GM21619 (cell line): ENCODE measurements at regions not wholly inside any gene's neighbourhood (a gene's known extent, or its start where the extent isn't known, plus 50 kb on each side); places are given as distances from the start of the nearest gene placed in this dataset.
A peak's percentile ranks its signal among the peaks of the same experiment; 100 is the strongest.

Experiments
- ATAC-seq: cut with Tn5 transposase; IDR thresholded peaks from one replicate; pipeline ENCODE4 v1.9.1; 2021; ENCODE audit not compliant: unreplicated experiment

DNA sequence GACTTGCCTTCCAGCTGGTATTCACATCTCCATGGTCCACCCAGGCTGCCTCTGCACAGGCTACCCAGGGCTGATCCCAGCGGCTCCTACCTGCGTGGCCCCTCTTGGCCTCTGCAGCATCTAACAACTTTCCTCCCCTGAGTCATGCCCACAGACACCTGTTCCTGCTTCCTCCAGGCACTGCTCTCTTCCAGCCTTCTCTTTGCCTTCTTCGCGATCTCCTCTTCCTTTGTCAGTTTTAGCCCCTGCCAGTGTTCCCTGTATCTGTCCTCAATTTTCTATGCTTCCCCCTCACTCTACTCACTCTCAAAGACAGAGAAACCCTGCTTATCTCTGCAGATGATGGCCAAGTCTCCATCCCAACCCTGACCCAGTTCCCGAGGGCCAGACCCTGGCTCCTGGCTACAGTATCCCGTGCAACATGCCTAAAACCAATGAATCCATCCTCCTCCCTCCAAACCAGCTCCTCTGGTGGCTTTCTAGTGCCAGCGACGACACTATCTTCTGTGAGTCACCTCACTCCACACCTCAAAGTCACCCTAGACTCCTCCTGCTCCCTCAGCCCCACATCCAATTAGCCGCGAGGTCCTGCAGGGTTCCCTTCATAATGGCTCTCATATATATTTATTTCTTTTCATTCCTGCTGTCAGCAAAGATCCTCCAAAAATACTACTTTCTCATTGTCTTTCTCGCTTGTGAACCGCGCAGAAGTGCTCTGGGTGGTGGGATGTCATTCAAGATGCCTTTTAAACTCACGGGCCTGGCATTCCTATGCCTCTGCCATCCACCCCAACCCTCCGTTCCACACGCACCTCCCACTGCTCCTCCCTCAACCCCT is 259.2 kb downstream of the TOMM20 start:
- no peak for ATAC-seq

DNA sequence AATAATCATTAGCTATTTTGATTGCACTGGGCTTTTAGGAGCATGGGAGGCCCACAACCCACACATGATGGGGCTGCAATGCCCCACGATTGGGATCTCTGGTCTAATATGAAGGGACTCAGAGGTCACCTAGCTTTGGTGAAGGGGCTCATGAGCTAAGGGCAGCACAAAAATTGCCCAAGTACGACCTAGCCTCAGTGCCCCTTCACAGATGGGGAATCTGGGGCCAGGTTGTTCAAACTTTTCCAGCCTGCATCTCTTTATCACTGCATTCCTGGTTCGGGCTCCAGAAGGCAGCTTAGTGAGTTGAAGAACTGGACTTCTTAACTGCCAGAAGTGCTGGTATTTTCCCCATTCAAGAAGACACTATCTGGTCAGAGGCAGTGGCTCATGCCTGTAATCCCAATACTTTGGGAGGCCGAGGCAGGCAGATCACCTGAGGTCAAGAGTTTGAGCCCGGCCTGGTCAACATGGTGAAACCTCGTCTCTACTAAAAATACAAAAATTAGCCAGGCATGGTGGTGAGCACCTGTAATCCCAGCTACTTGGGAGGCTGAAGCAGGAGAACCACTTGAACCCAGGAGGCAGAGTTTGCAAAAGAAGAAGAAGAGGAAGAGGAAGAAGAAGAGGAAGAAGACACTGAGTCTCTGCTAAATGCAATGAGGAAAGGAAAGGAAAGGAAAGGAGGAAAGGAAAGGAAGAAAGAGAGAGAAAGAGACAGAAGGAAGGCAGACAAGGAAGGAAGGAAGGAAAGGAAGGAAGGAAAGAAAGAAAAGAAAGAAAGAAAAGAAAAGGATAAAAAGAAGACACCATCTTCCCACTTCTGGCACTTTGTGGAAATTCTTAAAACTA is 258.5 kb upstream of the IRF2BP2 start:
- no peak for ATAC-seq

DNA sequence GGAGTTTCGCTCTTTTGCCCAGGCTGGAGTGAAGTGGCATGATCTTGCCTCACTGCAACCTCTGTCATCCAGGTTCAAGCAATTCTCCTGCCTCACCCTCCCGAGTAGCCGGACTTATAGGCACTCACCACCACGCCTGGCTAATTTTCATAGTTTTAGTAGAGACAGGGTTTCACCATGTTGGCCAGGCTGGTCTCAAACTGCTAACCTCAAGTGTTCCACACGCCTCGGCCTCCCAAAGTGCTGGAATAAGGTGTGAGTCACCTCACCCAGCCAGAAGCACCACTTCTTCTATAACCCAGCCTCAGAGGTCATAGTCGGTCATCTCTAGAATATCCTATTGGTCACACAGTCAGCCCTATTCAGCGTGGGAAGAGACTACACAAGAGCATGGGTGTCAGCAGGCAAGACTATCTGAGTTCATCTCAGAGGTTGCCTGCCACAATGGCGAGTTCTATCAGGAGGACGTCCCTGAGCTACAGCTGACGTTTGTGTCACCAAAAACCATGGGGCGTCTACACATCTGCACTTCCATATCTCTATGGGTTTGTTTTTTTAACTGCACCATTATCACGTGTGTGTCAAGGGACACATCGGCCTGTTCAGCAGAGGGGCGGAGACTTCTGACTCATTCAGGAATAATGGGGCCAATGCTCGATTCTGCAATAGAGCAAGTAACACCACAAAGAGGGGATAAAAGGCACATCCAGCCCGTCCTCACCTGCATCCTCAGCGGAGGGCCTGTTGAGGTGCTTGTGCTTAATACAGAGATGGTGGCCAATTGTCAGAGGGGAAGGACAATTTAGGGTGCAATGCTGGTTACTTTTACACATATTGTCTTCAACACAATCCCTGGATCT is 256.3 kb upstream of the IRF2BP2 start:
- ATAC-seq = no peak

DNA sequence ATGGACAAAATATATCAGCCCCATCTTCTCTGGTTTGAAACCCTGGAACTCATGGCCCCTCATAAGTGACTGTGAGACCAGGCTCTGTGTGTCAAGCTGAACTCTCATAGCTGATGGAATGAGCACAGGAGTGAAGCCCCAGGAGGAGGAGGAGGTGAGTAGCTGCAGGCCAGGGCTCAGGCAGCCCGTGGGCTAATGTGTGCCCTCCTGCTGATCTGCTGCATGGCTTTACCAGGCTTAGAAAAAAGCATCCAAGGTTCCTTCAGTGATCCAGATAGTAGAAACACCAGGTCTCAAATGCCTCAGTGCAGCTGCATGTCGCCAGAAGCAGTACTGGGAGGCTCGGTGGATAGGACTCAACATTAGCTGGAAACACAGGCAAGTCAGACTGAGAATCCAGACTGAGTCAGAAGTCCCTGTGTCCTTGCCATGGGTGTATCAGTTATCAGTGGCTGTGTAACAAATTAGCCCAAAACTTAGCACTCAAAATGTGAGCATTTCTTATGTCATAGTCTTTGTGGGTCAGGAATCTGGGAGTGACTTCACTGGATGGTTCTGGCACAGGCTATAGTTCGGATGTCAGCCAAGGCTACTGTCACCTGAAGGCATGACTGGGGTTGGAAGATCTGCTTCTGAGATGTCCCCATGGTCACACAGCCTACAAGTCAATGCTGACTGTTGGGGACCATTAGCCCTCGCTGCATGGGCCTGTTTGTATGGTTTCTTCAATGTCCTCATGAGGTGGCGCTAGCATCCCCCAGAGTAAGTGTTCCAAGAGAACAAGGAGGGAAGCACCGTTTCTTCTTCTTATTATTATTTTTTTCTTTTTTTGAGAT is 255.4 kb upstream of the IRF2BP2 start:
- no peak for ATAC-seq

DNA sequence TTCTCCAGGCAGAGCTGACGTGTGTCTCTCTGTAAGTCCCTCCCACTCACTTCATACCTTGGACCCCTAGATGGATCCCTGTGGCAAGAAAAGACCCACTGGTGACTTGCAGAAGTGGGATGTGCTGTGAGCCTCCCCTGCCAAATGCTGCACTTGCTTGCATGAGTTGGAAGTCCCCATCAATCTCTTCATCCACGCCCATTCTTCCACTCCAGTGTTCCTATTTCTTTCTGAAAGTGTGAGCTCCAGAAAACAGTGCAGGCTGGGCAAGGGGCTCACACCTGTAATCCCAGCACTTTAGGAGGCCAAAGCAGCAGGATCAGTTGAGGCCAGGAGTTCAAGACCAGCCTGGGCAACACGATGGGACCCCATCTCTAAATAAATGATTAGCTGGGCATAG is 254.1 kb upstream of the IRF2BP2 start:
- ATAC-seq = no peak

DNA sequence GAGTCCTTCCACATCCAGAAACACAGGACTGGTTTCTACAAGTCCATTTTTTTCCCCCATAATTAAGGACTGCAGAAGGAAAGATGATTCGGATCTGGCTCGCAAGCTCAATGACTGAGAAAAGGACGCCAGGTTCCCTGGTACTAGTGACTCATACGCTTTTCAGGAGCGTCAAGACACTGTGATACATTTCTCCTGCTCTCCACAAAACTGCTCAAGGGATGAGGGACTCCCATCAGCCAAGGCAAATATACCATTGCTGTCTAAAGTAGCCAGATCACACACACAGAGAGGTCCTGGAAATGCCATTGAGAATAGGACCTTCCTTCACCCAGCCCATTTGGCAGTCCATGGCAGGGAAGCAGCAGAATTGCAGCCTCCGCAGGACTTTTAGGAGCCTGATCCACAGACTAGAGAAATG is 253.6 kb upstream of the IRF2BP2 start:
- no peak for ATAC-seq

DNA sequence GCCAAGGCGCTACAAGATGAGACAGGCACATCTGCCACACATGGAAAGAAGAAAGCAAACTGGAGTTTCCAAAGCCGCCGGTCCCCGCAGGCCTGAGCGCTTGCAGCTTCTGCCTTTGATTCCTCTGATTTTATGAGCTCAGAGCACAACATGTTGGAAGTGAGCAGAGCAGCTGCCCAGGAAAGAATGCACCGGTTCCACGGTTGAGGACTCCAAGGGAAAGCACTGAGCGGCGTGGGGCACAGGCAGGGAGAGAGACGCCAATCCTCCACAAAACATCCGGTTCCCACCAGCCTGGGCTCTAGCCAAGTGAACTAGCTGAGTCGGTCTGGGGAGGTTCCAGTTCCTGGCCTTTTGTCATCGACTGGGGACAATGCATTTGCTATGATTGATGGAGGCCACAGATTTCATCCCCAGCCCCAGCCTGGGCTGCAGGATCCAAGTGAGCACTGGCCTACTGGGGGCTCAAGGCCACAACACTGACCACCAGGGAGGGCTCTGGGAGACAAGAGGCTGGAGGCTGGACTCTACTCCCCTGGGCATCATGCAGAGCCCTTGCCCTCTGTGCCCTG is 253.1 kb upstream of the IRF2BP2 start:
- no peak for ATAC-seq

DNA sequence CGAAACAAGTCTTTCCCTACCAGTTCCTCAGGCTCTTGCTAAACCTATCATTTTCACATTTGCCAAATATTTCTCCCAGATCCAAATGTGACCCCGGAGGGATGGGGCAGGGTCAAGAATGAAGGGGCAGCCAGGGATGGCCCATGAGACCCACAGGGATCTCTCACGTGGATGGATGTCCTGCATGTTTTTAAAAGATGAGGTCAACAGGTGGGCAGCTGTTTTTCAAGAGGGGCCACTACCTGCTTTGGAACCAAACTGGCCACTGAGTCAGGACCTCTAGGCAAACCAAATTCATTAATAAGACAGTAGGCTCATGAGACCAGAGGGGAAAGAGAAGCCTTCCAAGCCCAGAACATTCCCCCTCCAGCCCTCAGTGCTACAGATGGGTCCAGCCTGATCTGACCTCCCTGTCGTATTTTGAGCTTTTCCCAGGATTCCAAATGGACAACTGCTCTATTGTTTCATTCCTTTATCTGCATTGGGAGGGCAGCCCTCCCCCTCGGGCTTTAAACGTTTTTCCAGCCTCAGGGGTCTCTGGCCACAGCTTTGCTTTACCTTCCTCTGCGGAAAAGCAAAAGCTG is 252.5 kb upstream of the IRF2BP2 start:
- no peak for ATAC-seq

DNA sequence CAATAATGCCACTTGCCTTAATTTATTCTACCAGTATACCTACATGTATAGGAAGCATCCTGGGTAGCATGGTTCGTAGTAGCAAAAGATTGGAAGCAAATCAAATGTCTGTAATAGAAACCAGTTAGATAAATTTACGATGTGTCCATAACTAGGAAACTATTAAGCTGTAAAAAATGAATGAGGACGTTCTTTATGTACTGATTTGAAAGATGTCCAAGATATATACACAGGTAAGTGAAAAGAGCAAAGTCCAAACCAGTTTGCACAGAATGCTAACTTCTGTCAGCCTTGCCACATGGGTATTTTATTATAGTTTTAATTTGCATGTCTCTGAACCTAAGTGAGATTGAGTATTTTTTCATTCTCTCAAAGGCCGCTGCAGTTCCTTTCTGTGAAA is 251.8 kb upstream of the IRF2BP2 start:
- no peak for ATAC-seq

DNA sequence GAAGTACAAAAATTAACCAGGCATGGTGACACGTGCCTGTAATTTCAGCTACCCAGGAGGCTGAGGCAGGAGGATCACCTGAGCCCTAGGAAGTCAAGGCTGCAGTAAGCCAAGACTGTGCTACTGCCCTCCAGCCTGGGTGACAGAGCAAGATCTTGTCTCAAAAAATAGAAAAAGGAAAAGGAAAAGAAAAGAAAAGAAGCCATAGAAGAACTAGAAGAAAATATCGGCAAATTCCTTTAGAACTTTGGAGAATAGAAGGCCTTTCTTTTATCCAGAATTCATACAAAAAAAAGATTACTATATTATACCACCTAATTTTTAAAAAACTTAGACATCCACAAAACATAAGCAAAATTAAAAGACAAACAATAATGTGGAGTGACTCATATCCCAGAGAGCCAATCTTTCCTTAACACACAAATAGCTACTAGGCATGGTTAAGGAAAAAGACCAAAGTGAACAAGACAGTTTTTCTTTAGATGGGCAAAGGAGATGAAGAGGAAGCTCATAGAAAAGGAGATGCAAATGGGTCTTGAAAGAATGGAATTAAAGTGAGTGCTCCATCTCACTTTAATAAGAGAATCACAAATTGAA is 251.1 kb upstream of the IRF2BP2 start:
- ATAC-seq = no peak

DNA sequence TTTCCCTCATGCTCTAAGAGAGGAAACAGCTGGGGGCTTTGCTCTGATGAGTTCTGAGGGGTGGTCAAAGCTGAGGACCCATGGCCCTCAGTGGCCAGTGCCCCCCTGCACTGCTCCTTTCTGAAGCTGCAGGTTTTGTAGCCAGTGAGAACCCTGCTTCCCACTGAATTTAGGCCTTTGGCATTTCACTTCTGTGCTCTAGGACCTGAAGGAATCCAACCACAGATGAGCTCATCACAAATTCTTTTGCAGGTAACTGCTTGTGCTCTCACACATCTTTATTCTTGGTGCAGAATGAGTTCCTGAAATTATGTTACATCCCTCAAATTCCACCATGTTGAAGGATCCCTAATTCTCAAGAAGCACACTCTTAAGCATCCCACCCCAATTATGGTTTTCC is 248.7 kb upstream of the IRF2BP2 start:
- ATAC-seq = no peak

DNA sequence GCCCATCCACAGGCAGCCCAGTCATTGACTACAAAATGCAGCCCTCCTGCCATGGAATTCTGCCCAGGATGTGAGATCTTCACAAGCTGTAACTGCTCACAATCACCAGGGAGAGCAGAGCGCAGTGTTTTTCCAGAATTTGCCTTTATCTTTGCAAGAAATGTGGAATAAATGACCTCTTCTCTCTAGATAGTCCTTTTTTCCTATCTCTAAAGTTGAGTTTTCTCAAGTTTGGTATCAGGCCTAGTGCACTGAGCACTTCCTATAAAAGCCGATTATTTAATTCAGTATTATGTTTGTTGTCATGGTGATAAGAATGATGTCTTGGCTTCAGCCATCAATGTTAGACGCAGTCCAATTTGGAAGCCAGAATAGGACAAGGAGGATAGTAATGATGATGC is 246.9 kb upstream of the IRF2BP2 start:
- no peak for ATAC-seq

DNA sequence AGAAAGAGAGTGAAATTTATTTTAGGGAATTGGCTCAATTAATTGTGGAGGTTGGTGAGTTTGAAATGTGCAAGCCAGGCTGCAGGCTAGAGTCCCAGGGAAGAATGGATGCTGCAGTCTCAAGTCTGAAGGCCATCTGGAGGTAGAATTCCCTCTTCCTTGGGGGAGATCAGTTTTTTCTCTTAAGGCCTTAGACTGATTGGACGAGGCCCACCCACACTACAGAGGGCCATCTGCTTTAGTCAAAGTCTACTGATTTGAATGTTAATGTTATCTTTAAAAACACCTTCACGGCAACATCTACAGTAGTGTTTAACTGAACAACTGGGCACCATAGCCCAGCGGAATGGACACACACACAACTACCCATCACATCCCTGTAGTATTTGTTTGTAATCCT is 245.9 kb upstream of the IRF2BP2 start:
- ATAC-seq = no peak

DNA sequence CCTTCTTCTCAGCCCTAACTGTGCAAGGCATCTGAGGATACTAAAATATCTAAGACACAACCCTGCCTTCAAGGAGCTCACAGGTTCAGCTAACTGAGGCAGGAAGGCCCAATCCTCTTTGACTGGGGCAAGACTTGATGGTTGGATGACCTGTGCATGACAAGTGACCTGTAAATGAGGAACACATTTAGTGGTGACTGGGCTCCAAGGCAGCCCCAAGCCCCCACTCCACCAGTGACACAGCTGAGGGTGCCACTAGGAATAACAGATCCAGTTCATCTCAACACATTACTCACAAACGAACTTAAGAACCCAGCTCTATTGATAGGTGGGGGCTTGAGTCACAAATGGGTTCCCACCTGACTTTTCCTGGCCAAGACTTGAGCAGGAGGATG is 244.7 kb upstream of the IRF2BP2 start:
- ATAC-seq = no peak

DNA sequence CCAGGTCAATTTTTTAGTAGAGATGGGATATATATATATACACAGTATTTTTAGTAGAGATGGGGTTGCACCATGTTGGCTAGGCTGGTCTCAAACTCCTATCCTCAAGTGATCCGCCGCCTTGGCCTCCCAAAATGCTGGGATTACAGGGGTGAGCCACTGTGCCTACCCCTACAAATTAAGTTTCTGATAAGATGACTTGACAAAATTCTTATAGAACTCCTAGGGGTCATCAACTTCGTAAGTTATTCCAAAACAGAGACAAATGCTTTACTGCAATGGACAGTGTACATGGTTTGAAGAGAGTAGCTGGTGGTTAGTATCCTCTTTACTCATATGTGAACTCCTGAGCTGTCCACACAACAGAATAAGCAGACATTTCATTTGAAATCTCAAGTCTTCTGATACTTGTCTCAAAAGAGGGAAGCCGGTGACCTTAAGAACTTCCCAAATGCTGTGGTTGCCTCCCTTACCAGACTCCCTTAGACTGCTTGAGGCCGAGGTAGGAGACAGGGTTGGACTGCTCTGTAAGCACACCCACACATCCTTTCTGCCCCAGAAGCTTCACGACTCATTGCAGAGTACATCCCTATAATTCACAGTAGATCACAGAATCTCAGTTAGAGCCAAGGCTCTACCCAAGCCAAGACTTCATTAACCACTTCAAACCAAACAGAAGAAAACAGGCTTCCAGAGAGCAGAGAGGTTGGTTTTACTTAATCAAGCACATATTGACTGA is 244.1 kb upstream of the IRF2BP2 start:
- no peak for ATAC-seq

DNA sequence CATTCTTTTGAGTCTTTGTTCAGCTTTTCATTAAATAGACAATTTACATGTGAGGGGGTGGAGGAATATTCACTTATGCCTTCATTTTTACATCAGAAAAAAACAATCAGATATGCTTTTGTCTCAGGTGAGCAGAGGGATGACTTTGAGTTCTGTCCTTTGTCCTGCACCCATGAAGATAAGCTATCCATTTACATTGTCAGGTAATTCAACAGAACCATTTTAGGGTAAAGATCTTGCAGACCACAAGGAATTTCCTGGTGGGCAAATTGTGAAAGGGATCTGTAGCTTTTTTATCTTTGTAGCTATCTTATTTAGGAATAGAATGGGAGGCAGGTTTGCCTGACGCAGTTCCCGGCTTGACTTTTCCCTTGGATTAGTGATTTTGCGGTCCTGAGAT is 242.7 kb upstream of the IRF2BP2 start:
- no peak for ATAC-seq

DNA sequence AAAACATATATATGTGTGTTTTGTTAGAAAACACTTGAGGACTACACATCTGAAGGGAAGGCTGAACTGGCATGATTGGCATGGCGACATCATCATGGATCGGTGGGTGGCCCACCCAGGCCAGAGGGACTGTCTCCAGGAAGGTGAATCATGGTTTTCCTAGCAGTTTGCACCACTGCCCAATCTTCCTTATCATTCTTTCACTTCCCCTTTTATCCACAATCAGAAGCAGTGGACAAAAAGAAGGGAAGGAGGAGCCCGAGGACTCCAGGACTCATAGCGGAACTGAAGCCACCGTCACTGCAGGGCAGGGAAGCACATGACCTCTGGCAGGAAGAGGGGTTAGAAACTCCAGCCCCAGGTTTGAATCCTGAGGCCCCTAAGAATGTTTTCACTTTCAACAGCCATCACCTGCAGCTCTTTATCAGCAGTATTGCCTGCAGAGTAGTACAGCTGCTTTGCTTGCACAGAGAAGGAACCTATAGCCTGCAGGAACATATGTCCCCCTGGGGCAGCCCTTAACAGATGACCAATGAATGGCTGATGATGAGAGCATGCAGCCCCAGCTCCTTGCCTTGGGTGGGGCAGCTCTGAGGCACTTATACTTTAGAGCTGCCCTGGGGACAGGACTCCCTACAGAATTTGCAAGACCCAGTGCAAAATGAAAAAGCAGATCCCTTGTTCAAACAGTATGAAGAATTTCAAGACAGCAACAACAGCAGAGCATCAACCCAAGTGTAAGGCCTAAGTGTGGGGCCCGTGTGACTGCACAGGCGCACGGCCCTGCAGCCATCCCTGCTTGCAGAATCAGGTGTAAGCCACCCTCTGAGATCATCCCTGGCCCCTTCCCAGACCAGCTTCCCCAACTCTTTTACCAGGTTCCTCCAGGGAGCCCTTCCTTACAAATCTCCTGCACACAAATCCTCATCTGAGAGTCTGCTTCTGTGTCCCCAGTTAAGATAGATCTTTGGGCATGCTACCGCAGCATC is 241.8 kb upstream of the IRF2BP2 start:
- peak; percentile 75 for ATAC-seq
